ENCODE measurements at regions not wholly inside any gene's neighbourhood (a gene's known extent, or its start where the extent isn't known, plus 50 kb on each side); places are given as distances from the start of the nearest gene placed in this dataset.

- no peak for TF ChIP-seq CTCF (IDR thresholded peaks at IDR 0.05 in 2 of 3, conservative IDR thresholded peaks at IDR 0.05 in 1 of 3; ENCODE audit: borderline replicate concordance in 1 of 3, insufficient read depth in 1 of 3, low read depth in 2 of 3, low read length in 2 of 3)
- TF ChIP-seq SP1 (IDR thresholded peaks at IDR 0.05; ENCODE audit: low read depth) = no peak
These were observed 298.4 kb upstream of the IRX4 start (continued) for GRCh38 chr5:2181149-2181548.

GRCh38 chr5:2180456-2180855 is 297.7 kb upstream of the IRX4 start:
- Histone ChIP-seq H3K36me3 (ENCODE audit: control insufficient read depth in 1 of 2, insufficient read depth in 2 of 2, low read length in 2 of 2) (no peaks in the 10 kb centered on the region), H3K9ac (ENCODE audit: low read length) (no peak overlapping the region), H3K9me3 (ENCODE audit: control insufficient read depth in 1 of 2, insufficient read depth in 1 of 2, low read depth in 1 of 2, low read length in 2 of 2) (no peaks in the 10 kb centered on the region), H3K4me3 (replicated peaks in 1 of 2; ENCODE audit: low read depth in 1 of 2, low read length in 2 of 2) (no peak overlapping the region), H2AFZ (ENCODE audit: low read depth, low read length, poor library complexity, severe bottlenecking) (no peak overlapping the region), H3K4me1 (ENCODE audit: control insufficient read depth in 1 of 2, insufficient read depth in 2 of 2, low read length in 2 of 2) (0 out of 4 replicates have a peak, but pooled peaks cover 0 to 3% of the 10 kb centered on the region in 2 experiments), H3K27me3 (ENCODE audit: insufficient read depth, low read length) (no peaks in the 10 kb centered on the region), H4K20me1 (ENCODE audit: insufficient read depth) (no peaks in the 10 kb centered on the region), H3K4me2 (ENCODE audit: low read length) (no peak overlapping the region), H3K27ac (ENCODE audit: low read depth, low read length) (no peak overlapping the region), H3K9me2 (ENCODE audit: insufficient read depth) (no peaks in the 10 kb centered on the region), H3K79me2 (ENCODE audit: insufficient read depth, low read length) (no peaks in the 10 kb centered on the region)
- ChIA-PET POLR2A (no interaction called here), RAD21 (ENCODE audit: low non-redundant PET in 1 of 2, low total read pairs in 2 of 2, uncharacterized antibody in 2 of 2, unreplicated experiment in 2 of 2) (interaction anchor here in 1 of 2 experiments (0.6 kb wide), 1 partner anchor 13 kb away, joined by 7 read pairs; no protein-coding TSS in a partner anchor), CTCF (no interaction called here)
- no TSS peak for BruUV-seq (replicated peaks)
- intact Hi-C loops (cut with micrococcal nuclease) = no loop called here
- ATAC-seq (no peak), DNase-seq (ENCODE audit: low read depth, low spot score) (no peak)
- no peak for TF ChIP-seq JUND (IDR thresholded peaks at IDR 0.05)
- TF ChIP-seq POLR2AphosphoS5 (IDR thresholded peaks at IDR 0.05; ENCODE audit: low read depth, low read length) = no peak
- no peak for TF ChIP-seq SRF (IDR thresholded peaks at IDR 0.05; ENCODE audit: low read depth)
- TF ChIP-seq SIN3A (IDR thresholded peaks at IDR 0.05; ENCODE audit: low read depth) = no peak
- no peak for TF ChIP-seq ZBTB33 (IDR thresholded peaks at IDR 0.05; ENCODE audit: extremely low read depth, insufficient replicate concordance, low read length)
- TF ChIP-seq SP1 (IDR thresholded peaks at IDR 0.05; ENCODE audit: low read depth) = no peak
- no peak for TF ChIP-seq CTCF (IDR thresholded peaks at IDR 0.05 in 2 of 3, conservative IDR thresholded peaks at IDR 0.05 in 1 of 3; ENCODE audit: borderline replicate concordance in 1 of 3, insufficient read depth in 1 of 3, low read depth in 2 of 3, low read length in 2 of 3)
- no peak for TF ChIP-seq FOSL1 (IDR thresholded peaks at IDR 0.05; ENCODE audit: low read depth)
- no peak for TF ChIP-seq CBX3 (IDR thresholded peaks at IDR 0.05; ENCODE audit: low read depth)
- no peak for TF ChIP-seq ATF3 (IDR thresholded peaks at IDR 0.05)
- no peak for TF ChIP-seq CEBPB (IDR thresholded peaks at IDR 0.05; ENCODE audit: low read depth)
- TF ChIP-seq RAD21 (IDR thresholded peaks at IDR 0.05; ENCODE audit: low read depth) = no peak
- TF ChIP-seq TCF7L2 (IDR thresholded peaks at IDR 0.05; ENCODE audit: borderline replicate concordance, extremely low read depth, insufficient read depth, insufficient read length) = no peak
- TF ChIP-seq EGR1 (IDR thresholded peaks at IDR 0.05; ENCODE audit: low read depth) = no peak
- no peak for TF ChIP-seq ELF1 (IDR thresholded peaks at IDR 0.05; ENCODE audit: borderline replicate concordance, low read depth)
- no peak for TF ChIP-seq YY1 (IDR thresholded peaks at IDR 0.05; ENCODE audit: extremely low read depth, insufficient replicate concordance, low read depth, low read length)
- TF ChIP-seq EZH2phosphoT487 (IDR thresholded peaks at IDR 0.05; ENCODE audit: borderline replicate concordance) = no peak

All from HCT116 (cell line).